ENCODE measurements at regions not wholly inside any gene's neighbourhood (a gene's known extent, or its start where the extent isn't known, plus 50 kb on each side); places are given as distances from the start of the nearest gene placed in this dataset.

GRCh38 chr13:62537593-62537992 is 1121.9 kb upstream of the PCDH20 start:
- TF ChIP-seq CTCF (IDR thresholded peaks at IDR 0.05 in 4 of 5, conservative IDR thresholded peaks at IDR 0.05 in 1 of 5) (no peak), POLR2A (IDR thresholded peaks at IDR 0.05) (no peak)

Data from gastrocnemius medialis (tissue), 4 donors.